ENCODE measurements at regions not wholly inside any gene's neighbourhood (a gene's known extent, or its start where the extent isn't known, plus 50 kb on each side); places are given as distances from the start of the nearest gene placed in this dataset.

- Histone ChIP-seq H3K79me2 (ENCODE audit: insufficient read depth, low read length) (no peaks in the 10 kb centered on the region), H3K27me3 (ENCODE audit: insufficient read depth, low read length) (no peaks in the 10 kb centered on the region), H3K4me3 (replicated peaks in 1 of 2; ENCODE audit: low read depth in 1 of 2, low read length in 2 of 2) (peak overlapping the region in 1 of 2 experiments; percentile 11; a peak in 2 of 4 replicates), H3K9me2 (ENCODE audit: insufficient read depth) (no peaks in the 10 kb centered on the region), H4K20me1 (ENCODE audit: insufficient read depth) (no peaks in the 10 kb centered on the region), H3K27ac (ENCODE audit: low read depth, low read length) (peak overlapping the region; percentile 43), H2AFZ (ENCODE audit: low read depth, low read length, poor library complexity, severe bottlenecking) (no peak overlapping the region), H3K9ac (ENCODE audit: low read length) (no peak overlapping the region), H3K9me3 (ENCODE audit: control insufficient read depth in 1 of 2, insufficient read depth in 1 of 2, low read depth in 1 of 2, low read length in 2 of 2) (no peaks in the 10 kb centered on the region), H3K4me2 (ENCODE audit: low read length) (peak overlapping the region; percentile 56), H3K36me3 (ENCODE audit: control insufficient read depth in 1 of 2, insufficient read depth in 2 of 2, low read length in 2 of 2) (no peaks in the 10 kb centered on the region), H3K4me1 (ENCODE audit: control insufficient read depth in 1 of 2, insufficient read depth in 2 of 2, low read length in 2 of 2) (peaks cover 31 to 64% of the 10 kb centered on the region in 2 experiments)
- no peak for TF ChIP-seq EZH2 (IDR thresholded peaks at IDR 0.05)
- TF ChIP-seq FOSL1 (IDR thresholded peaks at IDR 0.05; ENCODE audit: low read depth): no peak
- TF ChIP-seq ZNF274 (IDR thresholded peaks at IDR 0.05; ENCODE audit: low read depth, low read length): no peak
- peak; percentile 32 for ATAC-seq
- ChIA-PET POLR2A (no interaction called here), RAD21 (ENCODE audit: low non-redundant PET in 1 of 2, low total read pairs in 2 of 2, uncharacterized antibody in 2 of 2, unreplicated experiment in 2 of 2) (interaction anchor here in 1 of 2 experiments (0.8 kb wide), 1 partner anchor 89 kb away, joined by 3 read pairs; no protein-coding TSS in a partner anchor), CTCF (no interaction called here)
- no peak for DNase-seq (ENCODE audit: low read depth, low spot score)
- intact Hi-C loops (cut with micrococcal nuclease): no loop called here
- no TSS peak for BruUV-seq (replicated peaks)
These were observed 244.5 kb upstream of the STT3B start for GRCh38 chr3:31288224-31288623.

GRCh38 chr3:31288641-31289100, 244.1 kb upstream of the STT3B start:
- Histone ChIP-seq H3K36me3 (ENCODE audit: control insufficient read depth in 1 of 2, insufficient read depth in 2 of 2, low read length in 2 of 2) (no peaks in the 10 kb centered on the region), H3K4me1 (ENCODE audit: control insufficient read depth in 1 of 2, insufficient read depth in 2 of 2, low read length in 2 of 2) (peaks cover 31 to 65% of the 10 kb centered on the region in 2 experiments), H2AFZ (ENCODE audit: low read depth, low read length, poor library complexity, severe bottlenecking) (peak overlapping the region; percentile 10), H3K4me3 (replicated peaks in 1 of 2; ENCODE audit: low read depth in 1 of 2, low read length in 2 of 2) (peak overlapping the region in 1 of 2 experiments; percentile 11; a peak in 2 of 4 replicates), H3K27ac (ENCODE audit: low read depth, low read length) (peak overlapping the region; percentile 43), H3K79me2 (ENCODE audit: insufficient read depth, low read length) (no peaks in the 10 kb centered on the region), H3K27me3 (ENCODE audit: insufficient read depth, low read length) (no peaks in the 10 kb centered on the region), H3K4me2 (ENCODE audit: low read length) (peak overlapping the region; percentile 56), H4K20me1 (ENCODE audit: insufficient read depth) (no peaks in the 10 kb centered on the region), H3K9ac (ENCODE audit: low read length) (no peak overlapping the region), H3K9me2 (ENCODE audit: insufficient read depth) (no peaks in the 10 kb centered on the region), H3K9me3 (ENCODE audit: control insufficient read depth in 1 of 2, insufficient read depth in 1 of 2, low read depth in 1 of 2, low read length in 2 of 2) (no peaks in the 10 kb centered on the region)
- ChIA-PET POLR2A (no interaction called here), RAD21 (ENCODE audit: low non-redundant PET in 1 of 2, low total read pairs in 2 of 2, uncharacterized antibody in 2 of 2, unreplicated experiment in 2 of 2) (interaction anchor here in 1 of 2 experiments (0.8 kb wide), 1 partner anchor 88 kb away, joined by 3 read pairs; no protein-coding TSS in a partner anchor), CTCF (no interaction called here)
- peak; percentile 94 for ATAC-seq
- no TSS peak for BruUV-seq (replicated peaks)
- intact Hi-C loops (cut with micrococcal nuclease): no loop called here
- peak; percentile 86 for DNase-seq (ENCODE audit: low read depth, low spot score)
- TF ChIP-seq EZH2 (IDR thresholded peaks at IDR 0.05) (no peak), RAD21 (IDR thresholded peaks at IDR 0.05; ENCODE audit: low read depth) (0 out of 2 replicates have a peak, but pooled peaks have one; percentile 16), CEBPB (IDR thresholded peaks at IDR 0.05; ENCODE audit: low read depth) (0 out of 2 replicates have a peak, but pooled peaks have one; percentile 41), ZBTB33 (IDR thresholded peaks at IDR 0.05; ENCODE audit: extremely low read depth, insufficient replicate concordance, low read length) (no peak), MAX (IDR thresholded peaks at IDR 0.05) (peak; percentile 38), ZFX (IDR thresholded peaks at IDR 0.05) (peak; percentile 27; the same call in 1 of the 2 replicates), ELF1 (IDR thresholded peaks at IDR 0.05; ENCODE audit: borderline replicate concordance, low read depth) (no peak), REST (IDR thresholded peaks at IDR 0.05; ENCODE audit: low read depth) (no peak), TCF7L2 (IDR thresholded peaks at IDR 0.05; ENCODE audit: borderline replicate concordance, extremely low read depth, insufficient read depth, insufficient read length) (peak; percentile 97), SIN3A (IDR thresholded peaks at IDR 0.05; ENCODE audit: low read depth) (peak; percentile 49), ZNF274 (IDR thresholded peaks at IDR 0.05; ENCODE audit: low read depth, low read length) (no peak), SRF (IDR thresholded peaks at IDR 0.05; ENCODE audit: low read depth) (no peak), YY1 (IDR thresholded peaks at IDR 0.05; ENCODE audit: extremely low read depth, insufficient replicate concordance, low read depth, low read length) (no peak), SP1 (IDR thresholded peaks at IDR 0.05; ENCODE audit: low read depth) (peak; percentile 71)

All from HCT116 (cell line).